Colon (tissue), 2 donors: ENCODE measurements at regions not wholly inside any gene's neighbourhood (a gene's known extent, or its start where the extent isn't known, plus 50 kb on each side); places are given as distances from the start of the nearest gene placed in this dataset.

Experiments
- FAIRE-seq: peaks from 2 replicates; lab custom pipeline; 2012; peaks lifted over from hg19 to GRCh38; lab: Jason Lieb, UNC
- donor health status: control.
- donor health status: control.

DNA sequence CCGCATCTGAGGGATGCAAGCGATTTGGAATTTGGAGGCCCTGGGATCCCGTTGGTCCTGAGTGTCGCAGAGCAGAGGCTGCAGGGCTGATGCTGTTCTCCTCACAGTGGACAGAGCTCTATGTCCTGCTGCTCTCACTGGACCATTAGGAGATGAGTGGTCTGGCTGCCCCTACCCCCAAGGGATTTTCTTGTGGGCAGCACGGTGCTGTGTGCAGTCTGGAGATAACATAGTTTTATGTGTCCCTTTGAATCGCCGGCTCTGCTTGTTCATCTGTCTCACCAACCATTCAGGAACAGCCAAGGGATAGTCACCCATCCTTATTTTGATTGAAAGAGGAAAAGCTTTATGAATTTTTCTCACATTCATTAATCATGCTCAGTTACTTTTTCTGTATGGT lies 49.9 kb downstream of the CHRM3 start:
- no peak for FAIRE-seq

DNA sequence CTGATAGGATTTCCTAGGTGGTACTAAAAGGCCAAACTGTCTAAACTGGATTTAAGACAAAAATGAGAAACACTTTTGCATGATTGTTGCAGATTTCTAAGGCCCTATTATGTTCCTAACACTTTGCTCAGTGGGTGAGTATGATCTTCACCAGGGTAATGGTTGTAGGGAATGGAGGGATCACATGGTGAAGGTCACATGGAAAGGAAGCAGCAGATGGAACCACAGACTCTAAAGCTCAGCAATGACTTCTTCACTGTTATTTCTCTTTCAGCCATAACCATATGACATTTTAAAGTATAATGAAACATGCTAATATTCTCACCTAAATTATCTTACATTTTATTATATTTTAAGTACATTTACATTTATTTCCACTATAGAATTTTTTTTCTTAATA lies 51.5 kb downstream of the CHRM3 start:
- no peak for FAIRE-seq

DNA sequence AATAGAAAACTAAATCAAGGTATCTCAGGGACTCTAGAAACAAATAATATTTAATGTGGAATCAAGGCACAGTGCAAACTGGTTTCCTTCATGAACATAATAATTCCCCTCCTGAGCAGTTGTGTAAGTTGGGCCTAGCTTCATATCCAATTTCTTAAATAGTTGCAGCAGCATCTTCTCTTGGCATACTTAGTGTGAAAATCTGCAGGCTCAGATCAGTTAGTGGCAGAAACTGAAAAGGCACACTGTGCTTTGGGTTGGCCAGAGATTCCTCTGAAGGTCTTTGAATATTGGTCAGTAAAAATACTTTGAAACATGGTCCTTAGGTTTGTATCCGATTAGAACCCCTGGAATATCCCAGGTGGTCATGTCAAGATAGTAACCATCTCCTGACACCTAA lies 52.5 kb downstream of the CHRM3 start:
- FAIRE-seq: no peak

DNA sequence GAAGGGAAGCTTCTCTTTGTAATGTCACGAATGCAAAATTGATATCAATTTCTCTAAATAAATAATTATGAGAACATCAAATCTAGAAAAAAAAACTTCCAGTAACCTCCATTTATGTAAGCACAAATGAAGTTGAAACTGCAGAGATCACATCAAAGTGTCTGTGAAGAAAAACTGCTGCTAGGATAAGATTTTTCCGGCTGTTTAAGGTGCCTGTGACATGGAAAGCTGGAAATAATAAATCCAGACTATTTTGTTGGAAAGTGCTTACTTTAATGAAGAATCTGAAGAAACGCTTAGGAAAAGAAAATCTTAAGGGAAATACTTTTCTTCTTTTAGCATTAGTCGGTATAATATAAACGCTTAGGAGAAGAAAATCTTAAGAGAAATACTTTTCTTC lies 57.0 kb downstream of the CHRM3 start:
- no peak for FAIRE-seq

DNA sequence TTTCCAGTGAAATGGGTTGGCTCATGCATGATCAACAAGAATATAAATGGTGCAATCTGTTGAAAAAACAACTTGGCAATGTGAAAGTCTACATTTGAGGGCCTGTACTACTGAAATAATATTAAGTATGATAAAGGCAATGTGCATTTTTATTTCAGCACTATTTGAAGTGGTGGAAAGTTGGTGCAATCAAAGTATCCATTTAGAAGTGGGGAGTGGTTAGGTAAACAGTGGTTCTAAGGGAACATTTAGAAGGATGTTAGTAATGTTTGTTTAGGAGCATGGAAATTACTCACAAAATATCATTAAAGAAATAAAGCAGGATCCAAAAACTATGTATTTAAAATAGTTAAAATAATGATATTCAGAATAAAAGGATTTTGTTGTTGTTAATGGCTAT lies 60.2 kb downstream of the CHRM3 start:
- FAIRE-seq: no peak

DNA sequence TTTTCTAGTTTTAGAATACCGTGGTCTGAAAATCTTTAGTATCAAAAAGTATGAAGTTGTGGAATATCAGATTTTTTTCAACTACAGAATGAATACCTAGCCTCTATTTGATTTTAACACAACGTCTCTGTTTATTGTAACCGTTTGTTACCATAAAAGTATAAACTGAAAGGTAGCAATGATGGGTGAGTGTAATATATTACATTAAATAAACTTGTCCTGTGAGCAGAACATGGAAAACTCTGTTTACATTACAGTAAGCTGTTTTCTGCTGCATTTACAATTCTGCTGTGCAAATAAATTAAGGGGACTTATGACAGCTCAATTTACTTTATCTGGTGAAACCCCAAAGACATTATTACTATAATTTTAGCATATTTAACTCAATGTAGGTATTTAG lies 62.5 kb downstream of the CHRM3 start:
- no peak for FAIRE-seq

DNA sequence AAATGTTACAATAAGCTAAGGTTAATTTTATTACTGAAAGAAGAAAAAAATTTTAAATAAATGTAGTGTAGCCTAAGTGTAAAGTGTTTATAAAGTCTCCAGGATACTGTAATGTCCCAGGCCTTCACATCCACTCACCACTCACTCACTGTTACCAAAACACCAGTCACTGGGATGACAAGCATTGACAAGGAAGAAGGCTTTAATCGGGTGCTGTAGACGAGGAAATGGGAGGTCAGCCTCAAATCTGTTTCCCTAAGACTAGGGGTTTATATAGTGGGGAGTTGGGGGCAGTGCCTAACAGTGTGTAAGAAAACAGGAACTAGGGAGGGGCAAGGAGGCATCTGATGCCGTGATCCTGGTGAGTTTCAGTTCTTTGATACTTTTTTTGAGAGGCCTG lies 69.4 kb downstream of the CHRM3 start:
- no peak for FAIRE-seq

DNA sequence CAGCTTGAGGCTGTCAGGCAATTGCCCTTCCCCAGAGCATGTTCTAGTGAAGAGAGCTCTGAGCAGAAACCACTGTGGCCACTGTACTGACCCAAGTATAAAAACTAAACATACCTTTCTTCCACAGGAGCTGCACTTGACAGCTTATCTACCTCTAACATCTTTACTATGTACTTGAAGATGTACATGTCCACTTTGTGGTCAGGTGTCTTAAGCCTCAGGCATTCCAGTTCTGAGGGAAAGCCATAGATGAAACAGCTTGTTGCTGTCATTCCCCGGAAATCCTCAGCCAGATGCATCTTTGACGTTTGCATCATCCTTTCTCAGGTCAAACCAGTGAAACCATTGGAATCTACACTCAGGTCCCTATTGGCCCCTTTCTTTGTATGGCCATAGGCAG lies 70.4 kb downstream of the CHRM3 start:
- no peak for FAIRE-seq

DNA sequence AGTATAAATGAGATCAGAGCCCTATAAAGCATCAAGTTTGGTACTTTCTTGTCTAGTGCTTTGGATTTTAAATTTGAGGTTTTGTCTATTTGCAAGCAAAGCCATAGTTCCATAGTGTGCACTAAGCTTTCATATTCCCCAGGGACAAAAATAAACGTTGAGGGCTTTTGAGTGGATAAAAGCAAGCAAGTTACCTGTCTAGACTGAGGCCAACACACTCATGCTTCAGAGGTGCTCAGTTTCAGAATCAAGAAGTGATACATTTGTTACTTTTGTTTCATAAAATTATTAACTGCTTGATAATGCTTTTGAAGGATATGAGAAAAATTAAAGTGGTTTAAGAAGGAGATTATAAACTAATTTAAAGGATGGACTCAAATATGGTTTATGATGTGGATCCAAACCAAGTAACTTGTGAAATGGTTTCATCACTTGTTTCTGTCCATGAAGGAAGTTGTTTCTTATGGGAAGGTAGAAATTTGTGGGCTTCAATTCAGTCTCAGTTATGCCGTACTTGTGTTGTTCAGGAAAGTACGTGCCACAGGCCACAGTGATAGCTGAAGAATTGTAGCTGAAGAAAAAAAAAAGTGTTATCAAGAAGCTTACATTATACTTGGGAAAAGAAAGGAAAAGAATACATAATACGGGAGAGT lies 71.2 kb downstream of the CHRM3 start:
- no peak for FAIRE-seq

DNA sequence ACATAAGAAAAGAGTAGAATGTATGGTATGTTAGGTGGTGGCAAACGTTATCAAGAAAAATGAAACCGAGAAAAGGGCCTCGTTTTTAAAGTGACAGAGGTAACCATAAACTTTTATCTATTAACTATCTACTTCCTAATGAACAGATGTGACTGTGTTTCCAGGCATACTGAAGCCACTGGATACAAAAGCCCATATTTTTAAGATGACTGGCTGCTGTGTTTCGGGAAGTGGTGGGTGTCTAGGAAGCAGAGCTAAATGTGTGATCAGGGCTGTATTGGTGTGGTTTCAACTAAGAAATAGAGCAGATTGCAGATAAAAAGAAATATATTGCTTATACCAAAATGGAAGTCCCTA lies 71.8 kb downstream of the CHRM3 start:
- no peak for FAIRE-seq

DNA sequence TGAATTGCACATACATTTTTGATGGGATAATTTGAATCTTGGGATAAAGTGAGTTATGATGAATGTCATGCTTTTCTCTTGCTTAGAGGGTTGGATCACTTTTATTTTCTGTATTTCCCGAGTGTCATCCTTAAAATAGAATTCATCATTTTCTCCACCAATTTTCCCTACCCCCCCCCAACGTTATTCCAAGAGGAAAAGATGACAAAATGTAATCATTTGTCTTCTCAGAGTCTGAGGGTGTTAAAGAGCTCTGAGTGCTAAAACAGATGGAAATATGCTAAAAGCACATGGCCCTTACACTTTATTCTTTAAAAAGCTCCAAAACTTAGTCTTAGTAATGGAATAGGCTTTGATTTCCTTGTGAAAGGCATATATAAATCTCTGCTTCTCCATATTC lies 81.4 kb downstream of the CHRM3 start:
- FAIRE-seq: no peak

DNA sequence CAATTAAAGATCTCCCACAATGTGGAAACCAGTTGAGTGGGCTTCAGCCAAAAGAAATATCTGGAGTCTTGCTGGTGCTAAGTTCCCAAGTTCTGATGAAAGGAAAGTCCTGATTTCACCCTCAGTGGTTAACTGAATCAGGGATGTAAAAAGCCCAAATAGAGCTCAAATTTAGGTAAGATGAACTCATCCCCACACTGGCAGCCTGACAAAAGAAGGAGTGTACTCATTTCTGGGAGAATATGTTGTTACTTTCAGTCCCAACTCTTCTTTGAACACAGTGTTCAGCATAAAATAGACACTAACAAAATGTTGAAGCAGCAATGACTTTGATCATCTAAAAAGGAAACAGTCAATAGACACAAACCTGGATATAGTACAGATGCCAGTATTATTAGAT lies 91.7 kb downstream of the CHRM3 start:
- FAIRE-seq: no peak

DNA sequence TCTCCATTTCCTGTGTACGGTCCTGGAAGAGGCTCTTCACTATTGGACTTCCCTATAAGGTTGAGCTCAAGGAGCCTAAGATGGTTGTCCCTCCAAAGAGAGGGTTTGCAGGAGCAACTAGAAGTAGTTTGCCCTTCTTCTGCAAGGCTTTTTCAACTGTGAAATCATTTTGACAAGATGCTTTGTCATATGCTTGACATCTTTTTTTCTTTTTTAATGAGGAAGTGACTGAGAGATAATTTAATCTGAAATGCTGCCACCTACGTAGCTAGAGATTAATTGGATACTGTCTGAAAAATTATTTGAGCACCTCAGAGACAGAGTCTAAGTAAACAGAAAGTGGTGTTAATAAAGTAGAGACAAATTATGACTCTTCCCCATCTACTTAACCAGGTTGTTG lies 97.0 kb downstream of the CHRM3 start:
- no peak for FAIRE-seq

DNA sequence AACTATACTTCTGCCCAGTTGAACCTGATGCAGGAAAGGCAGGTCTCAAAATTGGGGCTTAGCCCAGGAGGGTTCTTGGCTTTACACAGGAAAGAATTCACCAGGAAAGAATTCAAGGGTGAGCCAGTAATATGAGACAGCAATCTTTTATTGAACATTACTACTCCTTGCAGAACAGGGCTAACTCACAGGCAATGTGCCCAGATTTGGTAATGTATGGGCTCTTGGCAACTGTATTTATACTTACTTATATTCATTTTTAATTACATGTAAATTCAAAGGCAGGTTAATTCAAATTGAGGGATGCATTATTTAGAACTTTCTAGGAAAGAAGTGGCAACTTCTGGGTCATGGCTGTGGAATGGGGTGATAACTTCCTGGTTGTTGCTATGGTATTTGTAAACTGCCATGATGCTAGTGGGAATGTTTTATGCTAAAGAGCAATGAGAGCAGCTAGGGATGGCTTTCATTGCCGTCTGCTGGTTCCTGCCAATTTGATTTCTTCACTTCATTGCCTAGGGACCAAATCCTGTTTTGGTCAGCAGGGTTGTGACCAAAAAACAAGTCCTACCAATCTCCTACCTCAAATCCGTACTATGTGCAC lies 107.5 kb downstream of the CHRM3 start:
- no peak for FAIRE-seq

DNA sequence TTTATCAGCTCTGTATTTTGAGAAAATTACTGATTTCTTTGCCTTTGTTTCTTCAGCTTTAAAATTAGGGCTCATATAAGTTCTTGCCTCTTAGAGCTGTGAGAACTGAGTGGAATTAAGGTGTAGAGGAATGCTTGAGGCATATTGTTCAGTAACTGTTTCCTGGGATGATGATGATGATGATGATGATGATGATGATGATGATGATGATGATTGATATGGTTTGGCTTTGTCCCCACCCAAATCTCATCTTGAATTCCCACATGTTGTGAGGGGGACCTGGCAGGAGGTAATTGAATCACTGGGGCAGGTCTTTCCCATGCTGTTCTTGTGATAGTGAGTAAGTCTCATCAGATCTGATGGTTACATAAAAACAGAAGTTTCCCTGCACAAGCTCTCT lies 118.7 kb downstream of the CHRM3 start:
- FAIRE-seq: no peak

DNA sequence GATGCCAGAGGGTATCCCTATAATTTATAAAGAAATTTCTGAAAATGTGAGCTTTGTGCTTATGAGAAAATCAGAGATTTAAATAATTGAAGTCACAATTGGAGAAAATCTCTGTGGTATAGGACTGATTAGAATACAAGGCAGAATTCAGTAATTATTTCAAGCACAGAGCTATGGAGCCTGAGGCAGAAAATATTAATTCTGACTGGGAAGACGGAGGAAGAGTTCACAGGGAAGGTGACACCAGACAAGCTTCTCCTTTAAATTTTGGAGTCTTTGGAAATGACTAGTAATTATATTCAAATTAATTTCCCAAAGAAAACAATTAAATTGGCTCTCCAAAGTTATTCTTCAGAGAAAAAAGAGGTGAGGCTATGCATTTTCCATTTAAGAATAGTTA lies 121.5 kb downstream of the CHRM3 start:
- no peak for FAIRE-seq

DNA sequence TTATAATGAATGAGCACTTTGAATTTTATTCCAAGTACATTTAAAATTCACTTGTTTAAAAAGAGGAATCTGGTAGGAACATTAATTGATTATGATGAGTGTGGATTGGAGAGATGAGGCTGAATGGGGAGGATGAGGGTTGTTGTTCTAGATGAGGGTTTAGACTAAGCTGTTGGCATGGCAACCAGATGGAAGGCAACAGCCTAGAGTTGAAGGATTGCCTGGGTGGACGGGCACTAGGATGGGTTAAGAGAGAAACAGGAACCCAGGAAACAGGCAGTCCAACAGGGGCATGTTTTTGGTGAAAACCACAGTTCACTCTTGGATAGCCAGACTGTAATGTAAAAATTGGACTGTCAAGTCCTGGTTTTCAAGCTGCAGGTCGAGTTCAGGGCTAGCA lies 125.5 kb downstream of the CHRM3 start:
- FAIRE-seq: no peak

DNA sequence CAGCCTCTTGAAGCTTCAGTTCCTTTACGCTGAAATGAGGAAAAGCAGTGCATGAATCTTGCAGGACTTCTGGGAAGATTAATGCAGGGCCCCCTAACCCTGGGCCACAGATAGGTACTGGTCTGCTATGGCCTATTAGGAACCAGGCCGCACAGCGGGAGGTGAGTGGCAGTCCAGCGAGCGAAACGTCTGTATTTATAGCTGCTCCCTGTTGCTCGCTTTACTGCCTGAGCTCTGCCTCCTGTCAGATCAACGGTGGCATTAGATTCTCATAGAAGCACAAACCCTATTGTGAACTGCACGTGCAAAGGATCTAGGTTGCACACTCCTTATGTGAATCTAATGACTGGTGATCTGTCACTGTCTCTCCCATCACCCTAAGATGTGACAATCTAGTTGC lies 130.2 kb downstream of the CHRM3 start:
- FAIRE-seq: no peak

DNA sequence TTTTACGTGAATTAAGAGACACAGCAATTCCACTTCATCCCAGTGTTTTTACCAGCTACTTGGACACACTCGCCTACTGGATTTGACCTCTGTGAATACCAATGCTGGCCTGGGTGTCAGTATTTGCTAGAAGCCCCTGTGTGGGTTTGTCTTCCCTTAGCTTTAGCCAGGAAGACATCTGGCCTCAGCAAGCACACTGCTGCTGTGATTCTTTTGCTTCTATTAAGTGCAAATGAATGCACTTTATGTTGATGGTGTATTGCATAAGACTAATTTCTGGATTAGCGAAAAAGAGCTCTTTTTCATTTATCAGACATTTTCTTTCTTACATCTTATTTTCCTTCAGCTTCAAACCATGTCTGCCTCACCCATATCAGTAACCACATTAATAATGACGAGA lies 140.0 kb downstream of the CHRM3 start:
- FAIRE-seq: no peak

DNA sequence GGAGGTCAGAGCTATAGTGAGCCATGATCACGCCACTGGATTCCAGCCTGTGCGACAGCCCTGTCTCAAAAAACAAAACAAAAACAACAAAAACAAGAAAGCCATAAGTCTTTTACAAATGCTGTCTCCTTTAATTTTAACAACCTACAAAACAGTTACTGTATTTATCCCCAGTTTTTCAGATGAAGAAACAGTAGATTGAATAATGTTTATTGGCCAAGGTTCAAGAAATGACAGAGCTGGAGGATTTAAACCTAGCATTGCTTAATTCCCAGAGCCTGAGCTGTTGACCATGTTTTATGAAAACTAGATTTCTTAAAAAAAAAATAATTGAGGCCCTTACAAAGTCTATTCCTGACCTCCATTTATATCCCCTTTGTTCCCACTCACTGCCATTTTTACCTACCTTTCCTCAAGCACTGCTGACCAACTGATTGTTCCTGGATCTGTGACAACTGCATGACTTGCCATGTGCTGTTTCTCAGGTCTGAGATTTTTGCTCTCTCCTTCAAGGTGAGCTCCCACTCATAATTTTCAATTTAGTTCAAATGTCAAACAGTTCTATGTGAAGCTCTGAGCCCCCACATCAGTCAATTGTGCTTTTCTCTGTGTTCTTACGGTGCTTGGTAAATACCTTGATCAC lies 140.8 kb downstream of the CHRM3 start:
- FAIRE-seq: no peak

DNA sequence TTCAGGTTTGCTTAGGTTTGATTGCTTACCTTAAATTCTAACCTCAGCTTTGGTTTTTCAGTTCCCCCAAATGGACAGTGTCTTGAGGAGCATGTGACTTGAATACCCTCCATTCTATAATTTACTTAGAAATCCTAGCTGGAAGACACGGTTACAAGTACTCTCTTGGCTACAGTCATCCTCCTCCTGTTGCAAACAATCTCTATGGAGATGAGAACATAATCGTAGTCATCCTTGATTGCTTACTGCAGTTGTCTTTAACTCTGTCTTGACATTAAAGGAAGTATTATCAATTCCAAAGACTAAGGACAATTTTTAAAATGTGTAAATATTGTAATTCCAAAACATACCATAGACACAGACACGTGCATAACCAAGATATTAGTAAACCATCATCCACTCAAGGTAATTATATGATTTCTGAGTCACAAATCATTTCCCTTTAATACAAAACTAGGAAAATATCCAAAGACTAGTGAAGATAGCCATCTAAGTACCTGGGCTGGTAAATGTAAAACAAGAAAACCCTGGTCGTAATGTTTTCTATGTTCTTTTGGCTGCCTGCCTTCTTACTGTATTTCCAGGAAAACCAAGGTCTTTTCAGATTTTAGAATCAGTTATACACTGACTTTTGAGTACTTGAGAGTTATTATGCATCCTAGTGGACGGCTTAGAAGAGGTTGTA lies 149.9 kb downstream of the CHRM3 start:
- no peak for FAIRE-seq

DNA sequence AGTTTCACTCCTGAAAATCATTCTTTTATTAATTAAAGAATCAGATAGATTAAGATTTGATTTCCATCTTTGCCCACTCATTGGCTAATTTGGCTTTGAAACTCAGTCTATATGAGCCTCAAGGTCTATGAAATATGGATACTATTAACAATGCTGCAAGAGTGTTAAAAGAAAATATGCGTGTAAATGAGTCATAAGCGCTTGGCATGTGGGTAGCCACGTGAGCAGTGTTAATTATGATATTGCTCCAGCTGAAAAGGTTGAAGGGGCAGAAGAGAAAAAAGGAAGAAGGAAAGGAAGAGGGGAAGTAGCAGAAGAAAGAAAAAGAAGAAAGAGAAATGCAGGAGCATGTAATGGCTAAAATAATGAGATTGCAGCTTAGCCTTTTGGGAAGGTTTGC lies 151.4 kb downstream of the CHRM3 start:
- no peak for FAIRE-seq

DNA sequence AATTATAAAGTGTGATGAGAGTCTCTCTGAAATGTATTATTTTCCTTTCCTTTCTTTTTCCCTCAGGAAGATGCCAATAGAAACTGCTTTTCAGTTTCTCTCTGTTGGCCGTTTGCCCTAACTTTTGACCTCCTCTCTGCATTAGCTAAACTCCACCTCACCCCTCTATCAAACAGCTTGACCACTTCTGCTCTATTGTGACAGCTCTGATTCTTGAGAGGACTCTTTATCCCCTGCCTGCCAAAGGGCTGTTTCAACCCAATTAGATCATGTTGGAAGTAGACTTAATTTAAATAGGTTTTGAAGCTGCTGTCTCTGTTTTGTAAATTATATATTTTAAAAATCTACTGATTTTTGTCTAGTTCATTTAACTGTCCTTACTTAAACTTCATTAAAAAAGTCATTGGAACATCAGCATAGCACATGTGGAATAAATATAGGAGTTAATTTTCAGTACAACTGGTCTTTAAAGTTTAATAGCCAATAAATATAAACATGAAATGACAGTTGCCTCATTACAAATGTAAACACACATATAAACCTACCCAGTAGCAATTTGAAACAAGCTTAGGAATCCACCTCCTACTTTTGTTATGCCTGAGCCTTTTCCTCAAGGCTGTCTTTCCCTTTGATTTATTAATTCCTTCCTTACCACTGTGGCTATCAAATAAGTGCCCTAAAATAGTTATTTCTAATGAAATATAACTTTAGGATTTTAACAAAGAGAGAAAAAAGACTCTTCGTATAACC lies 152.0 kb downstream of the CHRM3 start:
- no peak for FAIRE-seq
